Right atrium auricular region (tissue), 2 donors: ENCODE measurements at regions not wholly inside any gene's neighbourhood (a gene's known extent, or its start where the extent isn't known, plus 50 kb on each side); places are given as distances from the start of the nearest gene placed in this dataset.

ENCODE experiments used
- DNase-seq: peaks from one replicate; pipeline ENCODE4 v3.0.0-alpha.2; 2019; ENCODE audit warnings: low spot score
- H3K27ac ChIP-seq, 2 donors: fragments of 200-600 bp; sonication (generic); 1 replicate in 1 of 2; 2 replicates in 1 of 2; pipeline ENCODE4 v1.5.1; 2016 to 2019
- H3K27me3 ChIP-seq, 2 donors: fragments of 200-600 bp; sonication (generic); one replicate each; pipeline versions ENCODE4 v1.5.1 to v1.6.0; 2017 to 2019
- H3K36me3 ChIP-seq: fragments of 200-600 bp; sonication (generic); one replicate; pipeline ENCODE4 v1.5.1; 2016
- H3K4me1 ChIP-seq, 2 donors: fragments of 200-600 bp; sonication (generic); one replicate each; pipeline versions ENCODE4 v1.5.1 to v1.6.0; 2017 to 2019
- H3K4me3 ChIP-seq, 2 donors: fragments of 200-600 bp; sonication (generic); 1 replicate in 1 of 2; 2 replicates in 1 of 2; pipeline ENCODE4 v1.5.1; 2017 to 2019; ENCODE audit warnings: mild to moderate bottlenecking in 1 of 2, moderate library complexity in 1 of 2
- H3K9me3 ChIP-seq, 2 donors: fragments of 200-600 bp; sonication (generic); one replicate each; pipeline ENCODE4 v1.5.1; 2019
- CTCF ChIP-seq, 2 donors: fragments of 200-600 bp; sonication (generic); IDR thresholded peaks; one replicate each; pipeline ENCODE4 v1.5.1; 2019; ENCODE audit warnings: antibody characterized with exemption in 2 of 2

- no peak for TF ChIP-seq CTCF (IDR thresholded peaks at IDR 0.05)
- H3K36me3 ChIP-seq: no peaks in the 10 kb centered on the region
- H3K27me3 ChIP-seq: no peaks in the 10 kb centered on the region
- no peak overlapping the region for H3K4me3 ChIP-seq
- no peak overlapping the region for H3K27ac ChIP-seq
- DNase-seq: no peak
- no peaks in the 10 kb centered on the region for H3K9me3 ChIP-seq
- peaks cover 0 to 6% of the 10 kb centered on the region in 2 donors for H3K4me1 ChIP-seq
These were observed 122.6 kb upstream of the FOXF1 start for GRCh38 chr16:86387468-86388440.

GRCh38 chr16:86388976-86389375 is 121.4 kb upstream of the FOXF1 start:
- Histone ChIP-seq H3K36me3 (no peaks in the 10 kb centered on the region), H3K27me3 (no peaks in the 10 kb centered on the region), H3K4me1 (peaks cover 0 to 6% of the 10 kb centered on the region in 2 donors), H3K4me3 (no peak overlapping the region), H3K27ac (no peak overlapping the region), H3K9me3 (no peaks in the 10 kb centered on the region)
- DNase-seq: no peak
- TF ChIP-seq CTCF (IDR thresholded peaks at IDR 0.05): no peak

- H3K27ac ChIP-seq: no peak overlapping the region
- no peak for DNase-seq
- H3K27me3 ChIP-seq: no peaks in the 10 kb centered on the region
- no peak for TF ChIP-seq CTCF (IDR thresholded peaks at IDR 0.05)
- no peaks in the 10 kb centered on the region for H3K9me3 ChIP-seq
- H3K4me3 ChIP-seq: no peak overlapping the region
- no peaks in the 10 kb centered on the region for H3K36me3 ChIP-seq
- H3K4me1 ChIP-seq: no peaks in the 10 kb centered on the region
These were observed 120.6 kb upstream of the FOXF1 start for GRCh38 chr16:86389566-86390328.

GRCh38 chr16:86390335-86390734 is 120.0 kb upstream of the FOXF1 start:
- H3K27me3 ChIP-seq: no peaks in the 10 kb centered on the region
- no peak for TF ChIP-seq CTCF (IDR thresholded peaks at IDR 0.05)

GRCh38 chr16:86391486-86391885 is 118.8 kb upstream of the FOXF1 start:
- H3K4me3 ChIP-seq: no peak overlapping the region
- no peak for DNase-seq
- no peak overlapping the region for H3K27ac ChIP-seq
- no peaks in the 10 kb centered on the region for H3K9me3 ChIP-seq
- no peaks in the 10 kb centered on the region for H3K36me3 ChIP-seq
- no peaks in the 10 kb centered on the region for H3K4me1 ChIP-seq
- H3K27me3 ChIP-seq: no peaks in the 10 kb centered on the region
- no peak for TF ChIP-seq CTCF (IDR thresholded peaks at IDR 0.05)

More at GRCh38 chr16:86390335-86390734, 120.0 kb upstream of the FOXF1 start:
- H3K27ac ChIP-seq: no peak overlapping the region
- no peaks in the 10 kb centered on the region for H3K4me1 ChIP-seq
- no peaks in the 10 kb centered on the region for H3K36me3 ChIP-seq
- DNase-seq: no peak
- H3K4me3 ChIP-seq: no peak overlapping the region
- no peaks in the 10 kb centered on the region for H3K9me3 ChIP-seq
